HPDE6-E6E7 (cell line): ENCODE measurements at regions not wholly inside any gene's neighbourhood (a gene's known extent, or its start where the extent isn't known, plus 50 kb on each side); places are given as distances from the start of the nearest gene placed in this dataset.
"Not testable (repeated sequence)": the region's sequence is repeated elsewhere in the genome, so short reads cannot be mapped to it uniquely, and the experiment has no call there.

ENCODE experiments used
- DNase-seq: peaks from one replicate; pipeline ENCODE4 v3.0.0; 2011; ENCODE audit warnings: missing footprints; ENCODE audit errors: extremely low spot score

DNA sequence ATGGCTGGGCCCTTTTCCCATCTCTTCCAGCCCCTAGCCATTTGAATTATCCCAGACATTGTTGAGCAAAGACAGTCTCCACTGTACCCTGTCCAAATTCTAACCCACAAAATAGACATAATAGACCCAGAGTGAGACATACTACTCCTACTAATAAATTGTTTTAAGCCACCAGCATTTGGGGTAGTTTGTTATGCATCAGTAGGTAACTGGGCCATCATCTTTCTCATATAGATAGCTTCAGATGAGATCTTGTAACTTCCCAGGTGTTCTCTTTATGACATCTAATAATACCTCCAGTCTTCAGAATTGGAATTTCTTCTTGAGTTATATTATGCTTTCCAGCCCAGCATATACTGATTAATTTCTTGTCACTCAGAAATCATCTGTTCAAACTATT, 117.2 kb upstream of the OTUD4 start:
- DNase-seq, result no peak

DNA sequence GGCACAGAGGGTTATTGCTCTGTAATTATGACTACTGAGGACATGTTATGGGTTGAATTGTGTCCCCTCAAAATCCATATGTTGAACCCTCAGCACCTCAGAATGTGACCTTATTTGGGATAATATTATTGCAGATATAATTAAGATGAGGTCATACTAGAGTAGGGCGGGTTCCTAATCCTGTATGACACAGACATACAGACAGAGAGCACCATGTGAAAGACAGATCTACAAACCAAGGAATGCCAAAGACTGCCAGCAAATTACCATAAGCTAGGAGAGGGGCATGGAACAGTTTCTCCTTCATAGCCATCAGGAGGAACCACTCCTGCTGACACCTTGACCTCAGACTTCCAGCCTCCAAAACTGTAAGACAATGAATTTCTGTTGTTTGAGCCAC, 115.2 kb upstream of the OTUD4 start:
- DNase-seq, result no peak

DNA sequence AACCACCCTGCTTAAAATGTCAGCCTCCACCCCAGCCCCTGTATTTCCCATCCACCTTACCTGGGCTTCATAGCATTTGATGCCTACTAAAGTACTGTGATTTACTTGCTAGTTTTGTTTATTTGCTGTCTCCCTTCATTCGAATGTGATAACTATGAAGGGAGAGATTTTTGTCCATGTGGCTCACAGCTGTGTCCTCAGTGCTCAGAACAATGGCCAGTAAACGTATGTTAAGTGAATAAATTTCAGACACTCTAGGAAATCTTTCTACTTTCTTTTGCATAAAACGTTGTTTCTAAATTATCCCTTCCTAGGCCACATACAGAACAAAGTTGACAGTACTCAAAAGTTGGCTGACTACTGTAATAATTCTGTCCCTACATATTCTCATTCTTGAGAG, 114.7 kb upstream of the OTUD4 start:
- DNase-seq, result no peak

DNA sequence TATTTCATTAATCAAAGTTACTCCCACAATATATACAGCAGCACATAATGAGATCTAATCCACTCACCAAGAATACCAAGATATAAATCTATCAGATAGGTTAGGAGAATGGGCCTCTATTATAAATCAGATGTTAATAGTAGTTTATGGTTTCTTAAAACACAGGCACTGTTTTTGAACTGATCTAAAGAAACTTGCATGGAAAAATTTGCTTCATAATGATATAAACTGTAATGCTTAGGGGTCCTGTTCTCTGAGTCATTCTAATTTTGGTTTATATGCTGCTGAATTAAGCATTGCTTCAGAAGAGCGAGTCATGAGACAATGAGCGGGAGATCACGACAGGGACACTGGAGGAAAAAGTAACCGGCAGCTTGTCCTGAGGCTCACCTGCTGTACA, 113.3 kb upstream of the OTUD4 start:
- no peak for DNase-seq

DNA sequence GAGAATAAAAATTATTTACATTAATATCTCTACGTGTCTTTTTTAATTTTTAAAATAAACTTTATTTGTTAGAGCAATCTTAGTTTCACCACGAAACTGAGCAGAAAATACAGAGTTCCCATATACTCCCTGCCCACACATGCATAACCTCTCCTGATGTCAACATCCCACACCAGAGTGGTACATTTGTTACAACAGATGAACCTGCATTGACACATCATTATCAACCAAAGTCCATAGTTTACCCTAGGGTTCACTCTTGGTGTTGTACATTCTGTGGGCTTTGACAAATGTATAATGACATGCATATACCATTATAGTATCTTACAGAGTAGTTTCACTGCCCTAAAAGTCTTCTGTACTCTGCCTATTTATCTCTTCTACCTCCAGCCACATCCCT, 110.6 kb upstream of the OTUD4 start:
- DNase-seq, result no peak

DNA sequence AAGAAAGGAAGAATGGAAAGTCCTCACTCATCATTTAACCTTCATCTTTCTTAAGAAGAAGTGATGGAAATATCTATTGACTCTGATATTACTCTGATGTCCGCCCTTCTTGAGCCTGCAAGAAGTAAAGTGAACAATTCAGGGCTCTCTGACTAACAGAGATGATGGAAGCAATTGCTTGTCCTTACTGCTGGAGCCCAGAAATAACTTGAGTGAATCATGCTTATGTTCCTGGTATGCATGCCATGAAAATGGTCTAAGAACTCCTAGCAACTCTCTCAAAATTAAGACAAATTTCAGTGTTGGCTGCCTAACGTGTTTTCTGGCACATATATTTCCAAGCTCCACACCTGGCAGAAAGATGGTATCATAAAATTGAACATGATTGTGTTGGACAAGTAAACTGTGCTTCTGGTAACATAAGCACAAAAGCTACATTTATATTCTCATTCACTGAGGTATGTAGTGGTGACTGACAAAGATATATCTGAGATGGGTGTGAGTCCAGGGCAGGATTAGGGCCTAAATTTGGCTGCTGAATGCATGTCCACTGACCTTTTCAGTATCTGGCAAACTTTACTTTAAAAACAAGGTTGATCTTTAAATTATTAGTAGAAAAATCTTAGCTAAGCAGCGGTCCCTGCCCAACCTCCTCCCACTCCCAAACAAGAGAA, 109.2 kb upstream of the OTUD4 start:
- no peak for DNase-seq

DNA sequence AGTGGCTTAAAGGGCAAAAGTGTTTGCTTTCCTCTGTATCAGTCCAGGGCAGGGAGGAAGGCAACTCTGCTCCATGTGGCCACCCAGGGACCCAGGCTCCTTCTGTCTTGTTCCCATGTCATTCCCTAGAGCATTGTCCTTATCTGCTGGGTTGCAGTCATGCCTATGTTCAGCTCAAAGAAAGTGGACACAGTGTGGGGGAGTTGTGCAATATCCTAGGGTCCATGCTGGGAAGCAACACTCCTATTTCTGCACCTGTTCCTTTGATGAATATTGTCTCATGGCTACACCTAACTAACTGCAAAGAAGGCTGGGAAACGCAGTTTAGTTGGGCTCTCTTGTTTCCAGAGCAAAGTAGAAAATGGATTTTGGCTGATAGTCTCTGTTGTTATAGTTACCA, 107.0 kb upstream of the OTUD4 start:
- no peak for DNase-seq

DNA sequence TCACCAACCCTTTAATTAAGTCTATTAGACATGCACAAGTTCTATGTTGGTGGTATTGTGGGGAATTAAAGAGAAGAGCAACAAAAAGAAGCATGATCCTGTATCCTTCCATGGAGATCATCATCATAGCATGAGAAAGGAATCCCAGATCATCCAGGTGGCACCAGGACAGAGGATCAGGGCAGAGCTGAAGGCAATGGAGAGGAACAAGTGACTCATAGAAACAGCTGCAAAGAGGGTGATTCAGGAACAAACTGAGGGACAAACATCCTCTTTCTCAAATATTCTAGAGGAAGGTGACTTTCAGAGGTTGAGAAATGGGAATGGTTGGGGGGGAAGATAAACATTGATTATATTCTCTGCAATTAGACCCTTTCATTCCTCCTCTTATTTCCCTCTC, 105.5 kb upstream of the OTUD4 start:
- no peak for DNase-seq

DNA sequence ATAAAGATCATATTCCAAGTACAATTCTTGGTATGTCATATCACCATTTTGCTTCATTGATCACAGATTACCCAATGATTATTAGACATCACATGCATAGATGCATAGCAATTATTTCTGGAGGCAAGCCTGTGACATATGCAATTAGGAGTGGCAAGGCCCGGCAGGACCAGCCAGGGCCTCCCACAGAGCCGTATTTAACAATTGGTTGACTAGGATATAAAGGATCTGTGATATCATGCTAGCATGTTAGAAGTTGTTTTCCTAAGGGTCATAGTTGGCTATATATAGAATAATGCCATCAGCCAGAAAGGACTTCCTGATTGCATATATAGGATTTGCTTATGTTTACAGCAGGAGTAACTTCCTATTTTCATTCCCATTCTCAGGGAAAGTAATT, 103.5 kb upstream of the OTUD4 start:
- no peak for DNase-seq

DNA sequence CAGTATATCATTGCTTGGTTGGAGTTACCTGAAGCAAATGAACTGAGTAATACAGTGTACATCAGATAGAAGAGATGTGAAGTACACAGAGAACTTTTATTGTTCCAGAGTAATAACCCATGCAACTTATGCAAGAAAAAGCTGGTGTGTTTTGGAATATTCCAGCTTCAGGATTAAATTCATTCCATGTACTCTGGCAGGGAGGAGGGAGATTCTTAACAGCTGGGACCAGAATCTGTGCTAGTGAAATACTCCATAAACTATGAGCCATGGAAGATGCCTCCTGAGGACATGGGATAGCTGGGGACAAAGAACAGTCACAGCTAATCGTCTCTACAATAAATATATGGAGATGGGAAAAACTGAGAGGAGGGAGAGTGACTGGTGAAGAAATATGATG, 101.6 kb upstream of the OTUD4 start:
- DNase-seq, result no peak

DNA sequence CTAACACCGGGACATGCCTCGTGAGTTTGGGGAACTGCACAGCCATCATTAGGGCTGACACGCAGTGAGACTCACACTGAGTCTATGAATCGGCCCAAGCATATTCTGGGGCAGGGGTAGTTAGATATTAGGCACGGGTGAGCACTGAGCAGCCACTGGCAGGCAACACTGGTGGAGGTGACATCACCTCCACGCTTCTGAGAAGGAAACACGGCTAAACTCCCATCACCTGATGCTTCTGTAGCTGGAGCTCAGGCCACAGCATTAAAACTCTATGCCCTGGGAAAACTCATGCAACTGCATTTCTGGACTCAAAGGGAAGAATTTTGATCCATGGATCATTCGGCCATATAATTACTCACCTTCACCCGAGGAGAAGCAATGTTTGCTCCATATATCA, 100.8 kb upstream of the OTUD4 start:
- DNase-seq, result no peak

DNA sequence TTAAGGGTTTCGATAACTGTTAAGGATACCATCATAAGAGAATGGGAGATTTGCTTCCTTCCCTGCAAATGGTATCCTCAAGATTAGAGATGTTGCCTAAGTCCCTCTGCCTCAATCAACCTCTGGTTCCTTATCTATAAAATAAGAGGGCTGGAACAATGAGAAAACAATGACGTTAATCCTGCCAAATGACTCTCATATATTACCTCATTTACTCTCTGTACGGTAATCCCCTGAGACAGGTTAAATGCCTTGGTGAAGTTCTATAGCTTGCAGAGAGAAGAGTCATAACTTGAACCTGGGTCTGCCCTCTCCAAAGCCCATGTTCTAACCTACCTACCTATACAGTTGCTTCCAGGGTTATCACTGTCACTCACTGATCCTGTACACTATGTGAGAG, 100.2 kb upstream of the OTUD4 start:
- no peak for DNase-seq

DNA sequence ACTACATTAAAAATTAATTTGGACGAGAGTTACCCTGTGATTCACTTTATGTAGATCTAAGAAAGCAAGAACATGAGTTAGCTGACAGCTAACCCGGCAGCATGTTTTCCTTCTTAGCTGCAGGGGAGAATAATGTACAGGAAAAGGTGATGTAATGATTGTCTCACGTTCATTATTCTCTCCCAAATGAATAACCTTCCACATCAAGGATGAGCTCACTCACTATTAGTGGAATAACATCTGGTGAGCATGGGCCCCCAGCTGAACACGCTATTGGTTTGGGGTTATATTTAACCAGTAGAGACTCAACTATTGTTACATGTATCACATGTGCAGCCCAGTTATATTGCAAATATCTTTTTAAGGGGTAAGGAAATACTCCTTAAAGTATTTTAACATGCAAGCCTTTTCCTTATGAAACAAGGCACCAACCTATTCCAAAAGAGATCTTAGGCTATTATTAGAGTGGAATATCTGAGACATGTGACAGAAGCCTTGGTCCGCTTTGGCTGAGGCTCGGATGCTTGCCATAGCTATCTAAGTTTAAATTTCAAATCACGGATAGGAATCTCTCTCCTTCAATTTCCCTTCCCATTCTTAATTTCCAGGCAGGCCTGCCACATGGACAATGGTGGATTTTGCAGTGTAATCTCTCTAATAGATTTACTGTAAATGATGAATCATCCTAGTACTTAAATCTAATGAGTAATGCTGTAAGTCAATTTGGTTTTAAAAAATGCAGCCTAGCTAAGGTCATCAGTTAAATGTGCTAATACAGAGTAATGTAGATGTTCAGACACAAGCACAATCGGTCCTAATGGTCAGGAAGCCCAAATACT, 99.0 kb upstream of the OTUD4 start:
- peak; percentile 31 for DNase-seq

DNA sequence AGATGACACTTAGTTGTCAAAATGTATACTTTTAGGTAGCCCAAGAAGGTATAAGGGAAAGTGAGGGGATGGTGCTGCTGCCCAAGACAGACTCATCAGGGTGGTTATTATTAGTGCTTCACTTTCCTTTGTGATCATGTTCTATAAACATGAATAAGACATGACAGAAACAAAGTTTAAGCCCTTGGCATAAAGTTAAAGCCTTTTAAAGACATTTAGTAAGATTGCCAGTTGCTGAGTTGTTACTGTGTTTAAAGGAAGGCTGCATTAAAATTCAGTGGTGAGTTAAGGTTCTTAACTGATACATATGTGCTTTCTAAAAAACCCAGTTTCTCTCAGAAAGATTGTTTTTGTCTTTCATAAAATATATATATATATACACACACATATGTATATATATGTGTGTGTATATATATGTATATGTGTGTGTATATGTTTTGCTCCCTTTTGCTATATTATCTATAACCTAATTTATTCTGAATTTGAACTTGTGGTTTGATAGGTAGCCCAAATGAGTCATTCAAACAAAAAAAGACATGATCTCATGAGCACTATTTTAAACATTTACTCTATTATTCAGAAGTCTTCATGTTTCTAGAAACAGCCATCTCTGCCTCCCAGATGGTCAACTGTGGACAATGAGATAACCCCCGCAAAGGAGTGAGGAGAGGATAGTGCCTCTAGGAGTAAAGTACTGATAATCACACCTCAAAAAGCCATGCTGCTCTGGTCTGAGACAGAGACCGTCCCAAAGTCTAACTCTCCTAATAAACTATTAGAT, 98.1 kb upstream of the OTUD4 start:
- DNase-seq, result no peak

DNA sequence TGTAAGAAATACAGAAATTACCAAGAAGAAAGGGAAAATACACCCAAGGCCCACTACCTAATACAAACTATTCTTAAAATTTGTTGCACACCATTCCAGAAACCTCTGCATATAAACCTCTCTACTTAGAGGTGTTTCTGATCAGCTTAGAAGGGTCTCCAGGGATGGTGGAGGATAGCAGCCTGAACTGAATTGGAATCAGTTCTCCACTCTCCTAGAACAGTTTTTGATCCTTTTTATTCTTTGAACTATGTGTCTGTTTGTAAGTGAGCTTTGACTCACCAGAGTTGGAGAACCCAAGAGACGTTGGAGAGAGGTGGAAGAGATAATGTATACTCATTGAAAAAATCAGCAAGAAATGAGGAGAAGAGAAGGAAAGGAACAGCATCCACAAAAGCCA, 96.6 kb upstream of the OTUD4 start:
- DNase-seq, result no peak

DNA sequence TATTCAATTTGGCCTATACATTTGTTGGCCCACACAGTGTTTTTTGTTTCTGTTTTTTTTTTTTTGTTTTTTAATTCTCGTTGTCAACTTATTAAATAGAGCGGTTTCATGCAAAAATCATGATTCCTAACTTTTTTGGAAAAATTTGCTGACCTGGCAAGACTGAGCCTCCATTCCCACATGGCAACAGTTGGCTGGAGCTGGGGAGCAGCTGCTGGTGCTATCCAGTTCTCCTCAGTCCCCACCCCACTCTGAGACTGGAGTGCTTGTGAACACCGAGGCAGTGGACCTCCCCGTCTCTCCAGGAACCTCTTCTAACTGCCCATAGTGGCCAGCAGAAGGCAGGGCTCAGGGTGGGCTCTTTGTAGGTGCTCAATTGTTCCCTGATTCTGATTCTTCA, 95.7 kb upstream of the OTUD4 start:
- no peak for DNase-seq

DNA sequence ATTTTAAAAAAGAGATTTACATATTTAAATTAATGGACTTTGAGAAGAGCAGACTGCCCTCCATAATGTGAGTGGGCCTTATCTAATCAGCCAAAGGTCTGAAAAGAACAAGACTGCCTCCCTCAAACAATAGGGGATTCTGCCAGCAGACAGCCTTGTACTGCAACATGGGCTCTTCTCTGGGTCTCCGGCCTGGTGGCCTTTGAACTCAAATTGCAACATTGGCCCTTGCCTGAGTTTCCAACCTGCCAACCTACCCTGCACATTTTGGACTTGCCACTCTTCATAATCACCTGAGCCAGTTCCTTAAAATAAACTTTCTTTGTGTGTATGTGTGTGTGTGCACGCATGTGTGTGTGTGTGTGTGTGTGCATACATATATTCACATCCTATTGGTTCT, 90.8 kb upstream of the OTUD4 start:
- DNase-seq, result no peak

DNA sequence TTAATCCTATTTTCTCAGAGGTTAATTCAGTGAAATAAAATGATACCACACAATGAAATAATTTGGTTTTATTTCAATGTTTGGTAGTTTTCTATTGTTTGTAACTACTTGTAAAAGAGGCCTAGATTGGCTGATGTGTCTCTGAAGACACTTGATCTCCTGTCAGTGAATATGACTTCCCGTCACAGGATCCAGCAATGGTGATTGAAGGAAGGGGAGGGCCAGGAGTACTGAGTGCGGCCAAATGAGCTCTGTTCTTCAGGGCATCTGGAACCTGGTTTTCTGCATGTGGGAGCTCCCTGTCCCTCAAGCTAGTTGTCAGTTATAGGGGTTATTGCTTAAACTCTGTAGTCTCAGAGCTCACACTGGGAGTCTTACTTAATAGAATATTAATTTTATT, 86.5 kb upstream of the OTUD4 start:
- no peak for DNase-seq

DNA sequence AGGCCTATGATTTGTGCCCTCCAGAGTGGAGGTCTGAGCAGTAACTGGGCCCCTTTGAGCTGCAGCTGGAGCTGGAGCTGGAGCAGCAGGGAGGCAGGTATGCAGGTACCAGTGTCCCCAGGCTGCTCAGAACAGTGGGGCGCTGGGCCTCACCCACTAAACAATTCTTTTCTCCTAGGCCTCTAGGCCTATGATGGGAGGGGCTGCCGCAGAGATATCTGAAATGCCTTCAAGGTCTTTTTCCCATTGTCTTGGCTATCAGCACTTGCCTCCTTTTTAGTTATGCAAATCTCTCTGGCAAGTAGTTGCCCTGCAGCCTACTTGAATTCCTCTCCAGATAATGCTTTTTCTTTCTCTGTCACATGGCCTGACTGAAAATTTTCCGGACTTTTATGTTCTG, 79.7 kb upstream of the OTUD4 start:
- DNase-seq, result no peak

DNA sequence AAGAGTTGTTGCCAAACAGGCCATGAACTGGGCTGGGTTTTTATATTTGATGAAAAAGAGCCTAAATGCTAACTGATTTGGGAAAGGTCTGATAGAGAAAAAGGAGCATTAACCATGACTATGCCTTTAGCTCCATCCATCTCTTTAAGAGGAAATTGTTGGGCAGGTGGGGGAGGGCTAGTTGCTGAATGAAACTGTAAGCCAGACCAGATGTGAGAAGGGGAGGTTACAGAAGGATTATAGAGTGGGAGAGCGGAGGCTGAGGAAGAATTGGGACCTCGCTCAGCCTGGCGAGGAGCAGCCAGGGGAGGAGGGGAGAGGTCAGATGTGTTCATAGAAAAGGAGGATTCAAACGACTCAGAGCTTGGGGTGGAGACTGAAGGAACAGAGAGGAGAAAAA, 74.9 kb upstream of the OTUD4 start:
- DNase-seq, result not testable (repeated sequence)

DNA sequence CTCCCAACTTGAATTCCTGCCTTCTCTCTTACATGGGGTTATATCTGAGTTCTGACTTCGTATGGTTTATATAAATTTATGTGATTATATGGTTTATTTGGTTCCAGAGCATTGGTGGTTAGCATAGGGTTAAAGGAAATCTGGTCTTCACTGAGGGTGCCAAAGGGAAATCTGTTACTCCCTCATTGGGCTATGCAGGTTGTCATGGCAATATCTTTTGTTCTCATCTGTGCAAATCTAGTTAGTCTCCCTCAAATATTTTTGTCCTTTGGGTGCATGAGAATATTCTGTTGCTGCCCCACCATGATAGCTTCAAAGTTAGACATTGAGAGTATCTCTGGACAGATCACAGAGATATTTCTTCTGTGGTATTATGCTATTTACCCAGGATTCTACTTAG, 71.8 kb upstream of the OTUD4 start:
- no peak for DNase-seq

DNA sequence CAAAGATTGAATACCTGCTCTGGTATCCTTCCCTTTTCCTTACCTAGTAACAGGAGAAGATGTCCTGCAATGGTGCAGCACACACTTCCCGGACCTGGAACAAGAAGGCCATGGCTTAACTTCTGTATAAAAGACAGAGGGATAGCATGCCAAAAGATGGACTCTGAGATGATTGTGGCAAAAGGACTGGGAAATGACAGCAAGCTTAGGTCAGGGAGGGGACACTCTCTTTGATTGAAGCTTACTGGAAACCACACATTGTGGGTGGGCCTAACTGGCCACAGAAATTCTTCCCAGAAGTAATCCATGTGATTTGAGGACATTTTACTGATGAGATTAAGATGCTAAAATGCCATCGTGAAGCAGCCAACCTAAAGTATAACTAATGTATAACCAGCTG, 71.0 kb upstream of the OTUD4 start:
- DNase-seq, result no peak

DNA sequence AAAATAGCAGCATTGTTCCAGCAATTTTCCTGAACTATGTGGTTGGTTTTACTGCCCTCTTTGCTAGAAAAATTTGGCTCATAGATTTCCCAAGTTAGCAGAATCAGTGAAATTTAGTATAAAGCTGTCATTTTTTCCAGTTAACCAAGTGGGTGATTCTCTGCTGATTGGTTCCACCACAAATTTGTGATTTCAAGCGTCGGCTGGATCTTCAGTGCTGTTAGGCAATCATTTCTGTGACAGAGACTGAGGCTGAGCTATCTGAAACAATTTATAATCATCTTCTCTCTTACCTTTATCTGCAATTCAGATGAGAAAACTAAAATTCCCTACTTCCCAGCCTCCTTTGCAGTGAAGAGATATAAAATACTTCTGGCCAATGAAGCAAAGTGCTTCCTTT, 68.6 kb upstream of the OTUD4 start:
- DNase-seq, result no peak
